GM06990 (cell line): ENCODE measurements at regions not wholly inside any gene's neighbourhood (a gene's known extent, or its start where the extent isn't known, plus 50 kb on each side); places are given as distances from the start of the nearest gene placed in this dataset.
"Not testable (repeated sequence)": the region's sequence is repeated elsewhere in the genome, so short reads cannot be mapped to it uniquely, and the experiment has no call there.

Source experiments
- DNase-seq: peaks from one replicate; pipeline ENCODE4 v3.0.0-alpha.2; 2011; ENCODE audit not compliant: insufficient read length; ENCODE audit errors: extremely low read depth
- H3K27me3 ChIP-seq: replicated peaks from 2 replicates; pipeline ENCODE4 v1.6.0; 2011; ENCODE audit warnings: low read length; ENCODE audit not compliant: control insufficient read depth, insufficient read depth
- H3K36me3 ChIP-seq: 2 replicates; pipeline ENCODE4 v1.5.1; 2011; ENCODE audit warnings: low read length; ENCODE audit not compliant: control insufficient read depth, insufficient read depth
- H3K4me3 ChIP-seq: replicated peaks from 2 replicates; pipeline ENCODE4 v1.5.1; 2011; ENCODE audit warnings: low read depth, mild to moderate bottlenecking, control low read depth, low read length
- CTCF ChIP-seq: IDR thresholded peaks from 2 replicates; pipeline ENCODE4 v1.5.1; 2011; ENCODE audit warnings: low read length, control low read depth, mild to moderate bottlenecking, inconsistent platforms; ENCODE audit not compliant: insufficient read depth, poor library complexity, severe bottlenecking

DNA sequence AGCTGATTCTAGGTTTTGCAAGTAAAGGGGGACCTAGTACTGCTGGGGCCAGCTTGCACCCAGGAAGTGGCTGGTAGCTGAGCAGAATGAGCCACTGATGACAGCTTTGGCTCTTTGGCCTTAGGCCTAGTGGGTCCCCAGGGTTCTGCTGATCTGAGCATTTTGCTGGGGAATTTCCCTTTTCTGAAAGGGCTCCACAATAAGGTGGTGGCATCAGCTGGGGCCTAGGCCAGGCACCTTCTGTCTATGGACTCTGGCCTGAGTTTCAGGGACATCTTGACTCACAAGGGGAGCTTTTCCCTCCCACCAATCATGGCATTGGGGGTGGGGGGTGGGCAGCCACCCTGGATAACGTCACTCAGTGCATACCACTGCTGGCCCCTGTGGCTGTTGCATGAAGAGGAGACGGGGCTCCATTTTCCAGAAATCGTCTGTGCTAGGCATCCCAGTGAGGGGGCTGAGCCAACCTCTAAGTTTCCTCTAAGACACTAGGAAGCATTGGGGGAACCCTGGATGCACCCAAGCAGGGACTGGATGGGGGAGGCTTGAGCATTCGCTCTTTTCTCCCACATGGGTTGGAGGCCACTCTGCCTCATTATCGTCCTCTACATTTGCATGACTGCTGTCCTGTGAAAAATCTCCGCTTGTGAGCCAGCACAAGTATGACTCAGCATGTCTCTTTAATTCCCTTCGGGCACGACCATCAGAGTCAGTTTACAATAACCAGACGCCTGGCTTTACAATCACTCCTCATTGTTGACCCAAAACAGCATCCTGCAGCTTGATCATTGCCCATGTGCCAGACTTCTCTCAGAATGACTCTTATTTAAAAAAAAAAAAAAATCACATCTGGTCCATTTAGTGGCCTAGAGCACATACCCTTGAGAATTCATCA is 145.0 kb upstream of the THY1 start:
- H3K4me3 ChIP-seq = no peak overlapping the region
- H3K36me3 ChIP-seq = no peaks in the 10 kb centered on the region
- peak; percentile 36 for DNase-seq
- no peaks in the 10 kb centered on the region for H3K27me3 ChIP-seq
- TF ChIP-seq CTCF = no peak

- Histone ChIP-seq H3K27me3 (no peaks in the 10 kb centered on the region), H3K4me3 (no peak overlapping the region), H3K36me3 (no peaks in the 10 kb centered on the region)
- no peak for TF ChIP-seq CTCF
- no peak for DNase-seq
Measured at GRCh38 chr11:119566319-119566718, 143.3 kb upstream of the THY1 start.

- not testable (repeated sequence) for H3K36me3 ChIP-seq, H3K27me3 ChIP-seq, DNase-seq, H3K4me3 ChIP-seq
Measured at GRCh38 chr11:119565693-119566092, 142.7 kb upstream of the THY1 start.

- Histone ChIP-seq H3K4me3 (no peak overlapping the region), H3K27me3 (no peaks in the 10 kb centered on the region; the same call in 1 of the 2 replicates), H3K36me3 (no peaks in the 10 kb centered on the region)
- TF ChIP-seq CTCF = no peak
- DNase-seq = no peak
Measured at GRCh38 chr11:119560961-119561360, 138.0 kb upstream of the THY1 start.

DNA sequence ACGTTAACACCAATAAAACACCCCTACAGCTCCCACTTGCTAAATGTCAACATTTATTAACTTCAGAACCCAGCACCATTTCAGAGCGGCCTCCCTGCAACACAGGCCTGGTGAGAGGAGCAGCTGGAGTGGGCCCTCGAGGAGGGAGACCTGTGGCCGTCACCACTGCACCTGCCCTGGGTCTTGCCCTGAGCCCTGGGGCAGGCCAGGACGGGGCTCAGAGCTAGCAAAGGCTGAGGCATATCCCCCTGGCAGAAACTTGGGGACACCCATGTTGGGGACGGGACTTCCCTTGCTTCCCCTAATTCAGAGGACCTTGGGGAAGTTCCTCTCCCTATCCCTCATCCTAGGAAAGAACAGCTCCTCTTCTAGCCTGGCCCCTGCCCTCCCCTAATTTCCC is 137.3 kb upstream of the THY1 start:
- no peaks in the 10 kb centered on the region for H3K36me3 ChIP-seq
- H3K27me3 ChIP-seq = no peaks in the 10 kb centered on the region; the same call in 1 of the 2 replicates
- no peak overlapping the region for H3K4me3 ChIP-seq
- TF ChIP-seq CTCF = no peak
- DNase-seq = no peak

DNA sequence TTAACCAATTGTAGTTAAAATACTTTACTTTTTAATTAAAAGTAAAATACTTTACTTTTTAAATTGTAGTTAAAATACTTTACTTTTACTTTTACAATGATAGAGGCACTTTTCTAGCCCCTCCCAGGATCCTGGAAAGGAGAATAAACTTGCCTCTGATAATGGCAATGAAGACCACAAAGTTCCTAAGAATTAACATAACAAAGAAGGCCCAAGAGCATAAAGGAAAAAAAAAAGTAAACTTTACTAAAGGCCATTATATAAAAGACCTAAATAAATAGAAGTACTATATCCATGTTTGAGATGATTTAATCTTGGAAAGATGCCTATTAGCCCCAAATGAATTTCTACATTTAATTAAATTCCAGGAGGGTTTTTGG is 129.1 kb upstream of the THY1 start:
- H3K36me3 ChIP-seq = no peaks in the 10 kb centered on the region
- no peaks in the 10 kb centered on the region for H3K27me3 ChIP-seq
- no peak overlapping the region for H3K4me3 ChIP-seq

More for the DNA sequence above, 129.1 kb upstream of the THY1 start:
- no peak for DNase-seq
- TF ChIP-seq CTCF = no peak
